ENCODE measurements at regions not wholly inside any gene's neighbourhood (a gene's known extent, or its start where the extent isn't known, plus 50 kb on each side); places are given as distances from the start of the nearest gene placed in this dataset.

DNA sequence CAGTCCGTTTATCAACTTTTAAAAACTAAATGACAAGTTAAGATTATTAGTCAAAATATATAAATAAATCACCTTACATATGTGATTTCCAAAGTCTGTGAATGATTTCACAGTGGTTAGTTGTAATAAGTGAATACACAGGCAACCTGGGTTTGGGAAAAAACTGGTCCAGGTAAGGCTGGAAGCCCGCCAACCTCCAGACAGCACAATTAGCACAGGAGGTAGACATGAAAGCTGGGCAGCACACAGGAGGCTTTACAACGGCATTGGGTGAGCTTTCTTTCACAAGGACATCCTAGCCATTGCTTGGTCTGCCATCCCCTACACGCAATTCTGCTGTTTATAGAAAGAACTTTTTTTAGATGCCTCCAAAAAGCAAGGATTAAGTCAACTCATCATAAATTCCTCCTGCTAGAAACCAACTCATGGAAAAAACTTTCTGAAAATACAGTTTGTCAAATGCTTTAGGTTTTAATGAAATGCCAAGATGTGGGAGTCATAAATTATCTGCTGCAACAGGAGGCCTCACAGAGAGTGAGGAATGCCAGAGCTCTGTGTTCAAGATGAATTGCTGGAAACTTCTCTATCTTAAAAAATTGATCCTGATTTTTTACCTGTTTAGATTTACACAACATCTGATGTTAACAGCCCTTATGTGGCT is 346.8 kb upstream of the NFE2L3 start:
- Histone ChIP-seq H3K4me3 (no peak overlapping the region), H3K36me3 (no peaks in the 10 kb centered on the region), H3K9me3 (no peaks in the 10 kb centered on the region), H3K27me3 (no peaks in the 10 kb centered on the region), H3K4me1 (peaks cover 3 to 33% (median 4%) of the 10 kb centered on the region in 3 donors), H3K27ac (peak overlapping the region; percentile 11 to 69 (median 56))
- ATAC-seq, result peak; percentile 25
- 39 to 52% methylated on average over 2 to 4 of the region's 4 CpGs for WGBS, 2 donors (ENCODE audit: low coverage in 1 of 2)
- TF ChIP-seq, protein P1, sequence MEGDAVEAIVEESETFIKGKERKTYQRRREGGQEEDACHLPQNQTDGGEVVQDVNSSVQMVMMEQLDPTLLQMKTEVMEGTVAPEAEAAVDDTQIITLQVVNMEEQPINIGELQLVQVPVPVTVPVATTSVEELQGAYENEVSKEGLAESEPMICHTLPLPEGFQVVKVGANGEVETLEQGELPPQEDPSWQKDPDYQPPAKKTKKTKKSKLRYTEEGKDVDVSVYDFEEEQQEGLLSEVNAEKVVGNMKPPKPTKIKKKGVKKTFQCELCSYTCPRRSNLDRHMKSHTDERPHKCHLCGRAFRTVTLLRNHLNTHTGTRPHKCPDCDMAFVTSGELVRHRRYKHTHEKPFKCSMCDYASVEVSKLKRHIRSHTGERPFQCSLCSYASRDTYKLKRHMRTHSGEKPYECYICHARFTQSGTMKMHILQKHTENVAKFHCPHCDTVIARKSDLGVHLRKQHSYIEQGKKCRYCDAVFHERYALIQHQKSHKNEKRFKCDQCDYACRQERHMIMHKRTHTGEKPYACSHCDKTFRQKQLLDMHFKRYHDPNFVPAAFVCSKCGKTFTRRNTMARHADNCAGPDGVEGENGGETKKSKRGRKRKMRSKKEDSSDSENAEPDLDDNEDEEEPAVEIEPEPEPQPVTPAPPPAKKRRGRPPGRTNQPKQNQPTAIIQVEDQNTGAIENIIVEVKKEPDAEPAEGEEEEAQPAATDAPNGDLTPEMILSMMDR (IDR thresholded peaks at IDR 0.05), result no peak
- peak; percentile 51 for TF ChIP-seq POLR2AphosphoS5 (IDR thresholded peaks at IDR 0.05)

- Histone ChIP-seq H3K36me3 (no peaks in the 10 kb centered on the region), H3K27me3 (no peaks in the 10 kb centered on the region), H3K4me1 (peaks cover 3 to 33% (median 4%) of the 10 kb centered on the region in 3 donors), H3K27ac (no peak overlapping the region), H3K9me3 (no peaks in the 10 kb centered on the region), H3K4me3 (no peak overlapping the region)
- 33% methylated on average over 1 of the region's 1 CpG; no CpG with 5 or more reads in 1 of the 2 donors for WGBS, 2 donors (ENCODE audit: low coverage in 1 of 2)
- ATAC-seq, result no peak
- TF ChIP-seq EP300 (IDR thresholded peaks at IDR 0.05) (no peak), POLR2AphosphoS5 (IDR thresholded peaks at IDR 0.05) (no peak), POLR2A (IDR thresholded peaks at IDR 0.05) (no peak)
- TF ChIP-seq, protein P1 (IDR thresholded peaks at IDR 0.05), result no peak
Observed at GRCh38 chr7:25807086-25807611, 344.8 kb upstream of the NFE2L3 start.

DNA sequence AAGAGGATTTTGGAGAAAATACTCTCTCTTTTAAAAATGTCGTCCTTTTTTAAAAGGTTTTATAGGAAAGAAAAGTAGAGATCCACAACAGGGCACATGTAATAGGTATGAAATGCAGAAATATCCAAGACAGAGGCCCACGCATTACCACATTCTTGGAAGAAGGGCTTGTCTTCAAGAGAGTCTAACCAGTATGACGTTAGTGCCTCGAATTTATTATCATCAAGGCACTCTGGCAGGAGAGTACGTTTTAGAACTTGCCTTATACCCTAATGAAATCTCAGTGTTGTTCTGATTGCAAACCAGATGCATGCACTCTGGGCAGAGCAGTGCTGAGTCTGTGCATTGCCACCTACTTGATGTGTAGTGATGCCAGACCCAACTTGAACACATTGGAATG is 342.6 kb upstream of the NFE2L3 start:
- H3K4me1 ChIP-seq, result peaks cover 3 to 33% (median 4%) of the 10 kb centered on the region in 3 donors
- H3K27ac ChIP-seq, result no peak overlapping the region
- TF ChIP-seq POLR2AphosphoS5 (IDR thresholded peaks at IDR 0.05) (no peak), POLR2A (IDR thresholded peaks at IDR 0.05) (no peak), EP300 (IDR thresholded peaks at IDR 0.05) (no peak)
- TF ChIP-seq, protein P1 (IDR thresholded peaks at IDR 0.05), result no peak
- 75 to 94% methylated on average over 4 to 5 of the region's 5 CpGs for WGBS, 2 donors (ENCODE audit: low coverage in 1 of 2)
- no peak overlapping the region for H3K4me3 ChIP-seq
- no peak for ATAC-seq
- no peaks in the 10 kb centered on the region for H3K9me3 ChIP-seq
- H3K36me3 ChIP-seq, result no peaks in the 10 kb centered on the region
- H3K27me3 ChIP-seq, result no peaks in the 10 kb centered on the region

- Histone ChIP-seq H3K36me3 (no peaks in the 10 kb centered on the region), H3K9me3 (no peaks in the 10 kb centered on the region), H3K4me3 (no peak overlapping the region), H3K27ac (no peak overlapping the region), H3K27me3 (no peaks in the 10 kb centered on the region), H3K4me1 (peaks cover 0 to 7% (median under 1%) of the 10 kb centered on the region in 3 donors)
- WGBS, 2 donors (ENCODE audit: low coverage in 1 of 2), result 88 to 91% methylated on average over 7 to 8 of the region's 9 CpGs
- no peak for ATAC-seq
- TF ChIP-seq EP300 (IDR thresholded peaks at IDR 0.05) (no peak), POLR2A (IDR thresholded peaks at IDR 0.05) (no peak), POLR2AphosphoS5 (IDR thresholded peaks at IDR 0.05) (no peak)
- TF ChIP-seq, protein P1 (IDR thresholded peaks at IDR 0.05), result no peak
Observed at GRCh38 chr7:25812086-25812850, 339.7 kb upstream of the NFE2L3 start.

Measured in gastroesophageal sphincter (tissue), 4 donors.